ENCODE measurements at regions not wholly inside any gene's neighbourhood (a gene's known extent, or its start where the extent isn't known, plus 50 kb on each side); places are given as distances from the start of the nearest gene placed in this dataset.

DNA sequence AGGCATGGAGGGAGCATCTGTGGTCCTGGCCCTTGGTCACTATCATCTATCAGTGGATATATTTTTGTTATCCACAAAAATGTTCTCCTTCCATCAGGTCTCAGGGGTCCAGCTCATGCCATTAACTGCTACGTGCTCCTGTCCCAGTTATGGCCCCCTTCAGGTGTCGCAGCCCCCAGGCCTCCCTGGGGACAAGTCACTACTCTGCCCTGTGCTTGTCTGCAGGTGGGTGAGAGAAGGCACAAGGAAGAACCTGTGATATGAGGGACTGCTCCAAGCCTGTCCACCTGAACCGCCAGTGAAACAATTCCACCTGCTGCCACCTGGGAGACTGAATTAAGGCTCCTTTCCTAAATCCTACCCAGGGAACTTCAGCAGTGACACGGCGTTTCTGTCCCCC lies 229.6 kb upstream of the ID2 start (continued):
- TF ChIP-seq, protein P1, sequence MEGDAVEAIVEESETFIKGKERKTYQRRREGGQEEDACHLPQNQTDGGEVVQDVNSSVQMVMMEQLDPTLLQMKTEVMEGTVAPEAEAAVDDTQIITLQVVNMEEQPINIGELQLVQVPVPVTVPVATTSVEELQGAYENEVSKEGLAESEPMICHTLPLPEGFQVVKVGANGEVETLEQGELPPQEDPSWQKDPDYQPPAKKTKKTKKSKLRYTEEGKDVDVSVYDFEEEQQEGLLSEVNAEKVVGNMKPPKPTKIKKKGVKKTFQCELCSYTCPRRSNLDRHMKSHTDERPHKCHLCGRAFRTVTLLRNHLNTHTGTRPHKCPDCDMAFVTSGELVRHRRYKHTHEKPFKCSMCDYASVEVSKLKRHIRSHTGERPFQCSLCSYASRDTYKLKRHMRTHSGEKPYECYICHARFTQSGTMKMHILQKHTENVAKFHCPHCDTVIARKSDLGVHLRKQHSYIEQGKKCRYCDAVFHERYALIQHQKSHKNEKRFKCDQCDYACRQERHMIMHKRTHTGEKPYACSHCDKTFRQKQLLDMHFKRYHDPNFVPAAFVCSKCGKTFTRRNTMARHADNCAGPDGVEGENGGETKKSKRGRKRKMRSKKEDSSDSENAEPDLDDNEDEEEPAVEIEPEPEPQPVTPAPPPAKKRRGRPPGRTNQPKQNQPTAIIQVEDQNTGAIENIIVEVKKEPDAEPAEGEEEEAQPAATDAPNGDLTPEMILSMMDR (IDR thresholded peaks at IDR 0.05; ENCODE audit: poor library complexity, severe bottlenecking) = no peak
- no peak for TF ChIP-seq EP300 (conservative IDR thresholded peaks at IDR 0.05; ENCODE audit: poor library complexity, severe bottlenecking)
- no peak for TF ChIP-seq POLR2AphosphoS5 (IDR thresholded peaks at IDR 0.05)

DNA sequence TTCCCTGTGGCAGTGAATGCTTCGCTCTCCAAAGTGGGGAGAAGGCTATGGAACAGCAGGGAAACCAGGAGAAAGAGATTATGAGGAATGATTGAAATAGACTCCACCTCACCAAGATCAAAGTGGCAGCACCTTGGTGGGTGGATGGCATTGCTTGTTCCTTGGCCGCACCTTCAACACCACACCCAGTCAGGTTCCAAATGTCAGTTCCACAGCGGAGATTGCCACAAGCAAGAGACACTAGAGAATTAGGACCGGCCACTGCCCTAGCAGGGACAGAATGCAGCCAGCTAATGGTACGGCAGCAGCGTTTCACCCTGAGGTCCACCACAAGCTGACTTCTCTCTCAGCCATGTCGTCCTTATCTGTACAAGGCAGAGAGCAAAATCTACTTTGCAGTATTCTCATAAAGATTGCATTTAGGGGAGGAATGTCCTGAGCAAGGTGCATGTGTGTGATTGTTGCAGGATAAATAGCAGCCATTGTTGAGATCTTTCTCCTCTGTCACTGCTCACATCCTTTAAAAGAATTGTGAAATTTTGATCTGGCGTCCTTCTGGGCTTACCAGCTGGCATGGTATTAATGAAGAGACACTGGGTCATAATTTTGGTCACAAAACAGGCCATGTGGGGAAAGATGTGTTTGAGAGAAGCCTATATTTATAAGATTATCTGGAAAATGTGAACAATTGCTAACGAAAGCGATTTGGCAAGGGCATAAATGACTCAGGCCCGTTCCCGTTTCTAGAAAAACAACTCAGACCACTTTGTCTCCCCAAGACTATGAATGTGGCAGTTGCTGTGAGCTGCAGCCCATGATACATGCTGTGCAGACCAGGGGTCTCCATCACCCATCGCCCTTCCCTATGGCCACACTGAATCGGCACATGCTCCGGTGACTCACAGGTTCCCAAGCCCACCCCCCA lies 228.6 kb upstream of the ID2 start:
- H3K4me2 ChIP-seq (ENCODE audit: low read length) = no peak overlapping the region
- H4K20me1 ChIP-seq (ENCODE audit: insufficient read depth) = no peaks in the 10 kb centered on the region
- no peaks in the 10 kb centered on the region for H3K36me3 ChIP-seq (ENCODE audit: insufficient read depth, low read length)
- no peaks in the 10 kb centered on the region for H3K9me2 ChIP-seq (ENCODE audit: insufficient read depth, low read length)
- no peaks in the 10 kb centered on the region for H3K79me2 ChIP-seq (replicated peaks; ENCODE audit: insufficient read depth, low read length)
- no peaks in the 10 kb centered on the region for H3K9me3 ChIP-seq (ENCODE audit: low read length)
- TF ChIP-seq EZH2 (IDR thresholded peaks at IDR 0.05; ENCODE audit: borderline replicate concordance, insufficient read depth, low read length, poor library complexity, severe bottlenecking) (no peak), POLR2AphosphoS5 (IDR thresholded peaks at IDR 0.05) (no peak), MXI1 (conservative IDR thresholded peaks at IDR 0.05; ENCODE audit: poor library complexity, severe bottlenecking) (no peak), EP300 (conservative IDR thresholded peaks at IDR 0.05; ENCODE audit: poor library complexity, severe bottlenecking) (no peak), TAF1 (IDR thresholded peaks at IDR 0.05; ENCODE audit: low read depth) (no peak), RAD21 (conservative IDR thresholded peaks at IDR 0.05) (no peak), SMC3 (conservative IDR thresholded peaks at IDR 0.05; ENCODE audit: poor library complexity) (no peak)
- TF ChIP-seq, protein P2, sequence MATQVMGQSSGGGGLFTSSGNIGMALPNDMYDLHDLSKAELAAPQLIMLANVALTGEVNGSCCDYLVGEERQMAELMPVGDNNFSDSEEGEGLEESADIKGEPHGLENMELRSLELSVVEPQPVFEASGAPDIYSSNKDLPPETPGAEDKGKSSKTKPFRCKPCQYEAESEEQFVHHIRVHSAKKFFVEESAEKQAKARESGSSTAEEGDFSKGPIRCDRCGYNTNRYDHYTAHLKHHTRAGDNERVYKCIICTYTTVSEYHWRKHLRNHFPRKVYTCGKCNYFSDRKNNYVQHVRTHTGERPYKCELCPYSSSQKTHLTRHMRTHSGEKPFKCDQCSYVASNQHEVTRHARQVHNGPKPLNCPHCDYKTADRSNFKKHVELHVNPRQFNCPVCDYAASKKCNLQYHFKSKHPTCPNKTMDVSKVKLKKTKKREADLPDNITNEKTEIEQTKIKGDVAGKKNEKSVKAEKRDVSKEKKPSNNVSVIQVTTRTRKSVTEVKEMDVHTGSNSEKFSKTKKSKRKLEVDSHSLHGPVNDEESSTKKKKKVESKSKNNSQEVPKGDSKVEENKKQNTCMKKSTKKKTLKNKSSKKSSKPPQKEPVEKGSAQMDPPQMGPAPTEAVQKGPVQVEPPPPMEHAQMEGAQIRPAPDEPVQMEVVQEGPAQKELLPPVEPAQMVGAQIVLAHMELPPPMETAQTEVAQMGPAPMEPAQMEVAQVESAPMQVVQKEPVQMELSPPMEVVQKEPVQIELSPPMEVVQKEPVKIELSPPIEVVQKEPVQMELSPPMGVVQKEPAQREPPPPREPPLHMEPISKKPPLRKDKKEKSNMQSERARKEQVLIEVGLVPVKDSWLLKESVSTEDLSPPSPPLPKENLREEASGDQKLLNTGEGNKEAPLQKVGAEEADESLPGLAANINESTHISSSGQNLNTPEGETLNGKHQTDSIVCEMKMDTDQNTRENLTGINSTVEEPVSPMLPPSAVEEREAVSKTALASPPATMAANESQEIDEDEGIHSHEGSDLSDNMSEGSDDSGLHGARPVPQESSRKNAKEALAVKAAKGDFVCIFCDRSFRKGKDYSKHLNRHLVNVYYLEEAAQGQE (IDR thresholded peaks at IDR 0.05; ENCODE audit: borderline replicate concordance) = no peak
- TF ChIP-seq, protein P1 (IDR thresholded peaks at IDR 0.05; ENCODE audit: poor library complexity, severe bottlenecking) = no peak
- H3K9ac ChIP-seq (ENCODE audit: low read length) = no peak overlapping the region
- no peak overlapping the region for H3K4me3 ChIP-seq (ENCODE audit: low read length)
- H2AFZ ChIP-seq (ENCODE audit: low read depth, low read length) = no peak overlapping the region
- no peak overlapping the region for H3K27ac ChIP-seq (ENCODE audit: low read length)
- H3K27me3 ChIP-seq (ENCODE audit: insufficient read depth, low read depth, low read length) = no peaks in the 10 kb centered on the region
- H3F3A ChIP-seq (ENCODE audit: insufficient read depth, low read length, poor library complexity, severe bottlenecking) = no peaks in the 10 kb centered on the region

Data from neural cell (in vitro differentiated cells).